ENCODE measurements at regions not wholly inside any gene's neighbourhood (a gene's known extent, or its start where the extent isn't known, plus 50 kb on each side); places are given as distances from the start of the nearest gene placed in this dataset.

- ATAC-seq, result no peak
- TF ChIP-seq, protein P1, sequence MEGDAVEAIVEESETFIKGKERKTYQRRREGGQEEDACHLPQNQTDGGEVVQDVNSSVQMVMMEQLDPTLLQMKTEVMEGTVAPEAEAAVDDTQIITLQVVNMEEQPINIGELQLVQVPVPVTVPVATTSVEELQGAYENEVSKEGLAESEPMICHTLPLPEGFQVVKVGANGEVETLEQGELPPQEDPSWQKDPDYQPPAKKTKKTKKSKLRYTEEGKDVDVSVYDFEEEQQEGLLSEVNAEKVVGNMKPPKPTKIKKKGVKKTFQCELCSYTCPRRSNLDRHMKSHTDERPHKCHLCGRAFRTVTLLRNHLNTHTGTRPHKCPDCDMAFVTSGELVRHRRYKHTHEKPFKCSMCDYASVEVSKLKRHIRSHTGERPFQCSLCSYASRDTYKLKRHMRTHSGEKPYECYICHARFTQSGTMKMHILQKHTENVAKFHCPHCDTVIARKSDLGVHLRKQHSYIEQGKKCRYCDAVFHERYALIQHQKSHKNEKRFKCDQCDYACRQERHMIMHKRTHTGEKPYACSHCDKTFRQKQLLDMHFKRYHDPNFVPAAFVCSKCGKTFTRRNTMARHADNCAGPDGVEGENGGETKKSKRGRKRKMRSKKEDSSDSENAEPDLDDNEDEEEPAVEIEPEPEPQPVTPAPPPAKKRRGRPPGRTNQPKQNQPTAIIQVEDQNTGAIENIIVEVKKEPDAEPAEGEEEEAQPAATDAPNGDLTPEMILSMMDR (IDR thresholded peaks at IDR 0.05), result no peak
- no peak for TF ChIP-seq POLR2A (IDR thresholded peaks at IDR 0.05)
- WGBS, 2 donors, result 69 to 71% methylated on average over 7 of the region's 7 CpGs
Measured at GRCh38 chr2:221097949-221098348, 474.2 kb downstream of the EPHA4 start.

DNA sequence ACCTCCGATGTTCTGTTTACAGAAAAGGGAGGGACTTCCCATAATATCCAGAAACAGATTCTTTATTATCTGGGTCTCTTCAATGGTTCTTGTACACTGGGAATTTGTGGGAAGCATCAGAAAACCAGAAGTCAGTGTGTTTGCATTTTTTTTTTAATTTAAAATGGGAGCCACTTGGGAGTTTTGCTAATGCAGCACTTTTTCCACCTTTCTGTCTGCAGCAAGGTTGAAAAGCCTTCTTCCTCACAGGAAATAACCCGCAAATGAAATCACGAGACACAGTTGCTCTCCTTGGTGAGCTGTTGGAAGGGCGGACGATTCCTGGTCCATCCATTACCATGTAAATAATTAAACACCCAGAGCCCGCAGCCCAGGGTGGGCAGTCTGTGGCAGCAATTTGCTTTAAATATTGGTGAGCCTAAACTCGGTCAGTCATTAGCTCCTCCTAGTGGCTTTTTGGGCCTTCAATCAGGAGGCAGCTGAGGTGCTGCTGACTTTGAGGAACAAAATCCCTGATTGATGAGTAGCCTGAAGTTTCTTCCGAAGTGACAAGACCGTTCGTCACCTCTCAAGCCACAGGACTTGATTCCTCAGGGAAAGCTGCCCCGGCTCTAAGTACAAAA lies 471.5 kb downstream of the EPHA4 start:
- Histone ChIP-seq H3K9me3 (no peaks in the 10 kb centered on the region), H3K27me3 (no peaks in the 10 kb centered on the region), H3K27ac (no peak overlapping the region), H3K36me3 (replicated peaks in 1 of 2; ENCODE audit: insufficient read depth in 1 of 2, low read depth in 2 of 2) (no peaks in the 10 kb centered on the region), H3K4me3 (no peak overlapping the region), H3K4me1 (peaks cover 6% of the 10 kb centered on the region)
- DNase-seq (no peak), ATAC-seq (no peak)
- no peak for TF ChIP-seq POLR2A (IDR thresholded peaks at IDR 0.05)
- TF ChIP-seq, protein P1 (IDR thresholded peaks at IDR 0.05), result no peak
- 39 to 48% methylated on average over 9 to 11 of the region's 11 CpGs for WGBS, 2 donors
- intact Hi-C loops (cut with DNase I), result no loop called here

More at GRCh38 chr2:221097949-221098348, 474.2 kb downstream of the EPHA4 start:
- no peaks in the 10 kb centered on the region for H3K36me3 ChIP-seq (replicated peaks in 1 of 2; ENCODE audit: insufficient read depth in 1 of 2, low read depth in 2 of 2)
- H3K4me3 ChIP-seq, result no peak overlapping the region
- H3K9me3 ChIP-seq, result no peaks in the 10 kb centered on the region
- H3K27ac ChIP-seq, result no peak overlapping the region
- no peaks in the 10 kb centered on the region for H3K27me3 ChIP-seq
- no peaks in the 10 kb centered on the region for H3K4me1 ChIP-seq
- intact Hi-C loops (cut with DNase I), result no loop called here
- no peak for DNase-seq

GRCh38 chr2:221102896-221103688 lies 469.0 kb downstream of the EPHA4 start:
- no peaks in the 10 kb centered on the region for H3K9me3 ChIP-seq
- H3K27me3 ChIP-seq, result no peaks in the 10 kb centered on the region
- peaks cover 6% of the 10 kb centered on the region for H3K4me1 ChIP-seq
- H3K4me3 ChIP-seq, result no peak overlapping the region
- no peak for TF ChIP-seq POLR2A (IDR thresholded peaks at IDR 0.05)
- TF ChIP-seq, protein P1 (IDR thresholded peaks at IDR 0.05), result no peak
- DNase-seq, result no peak
- 82% methylated on average over 6 of the region's 6 CpGs for WGBS, 2 donors
- intact Hi-C loops (cut with DNase I), result no loop called here
- H3K27ac ChIP-seq, result no peak overlapping the region
- no peaks in the 10 kb centered on the region for H3K36me3 ChIP-seq (replicated peaks in 1 of 2; ENCODE audit: insufficient read depth in 1 of 2, low read depth in 2 of 2)
- ATAC-seq, result no peak

- Histone ChIP-seq H3K27ac (no peak overlapping the region), H3K4me1 (peaks cover 6% of the 10 kb centered on the region), H3K4me3 (no peak overlapping the region), H3K36me3 (replicated peaks in 1 of 2; ENCODE audit: insufficient read depth in 1 of 2, low read depth in 2 of 2) (no peaks in the 10 kb centered on the region), H3K9me3 (no peaks in the 10 kb centered on the region), H3K27me3 (no peaks in the 10 kb centered on the region)
- no peak for TF ChIP-seq POLR2A (IDR thresholded peaks at IDR 0.05)
- TF ChIP-seq, protein P1 (IDR thresholded peaks at IDR 0.05), result no peak
- intact Hi-C loops (cut with DNase I), result no loop called here
- ATAC-seq (no peak), DNase-seq (no peak)
- 66 to 69% methylated on average over 5 of the region's 5 CpGs for WGBS, 2 donors
Measured at GRCh38 chr2:221103930-221104329, 468.2 kb downstream of the EPHA4 start.

Data from body of pancreas (tissue), 4 donors.